Glomerular visceral epithelial cell (primary cell): ENCODE measurements at regions not wholly inside any gene's neighbourhood (a gene's known extent, or its start where the extent isn't known, plus 50 kb on each side); places are given as distances from the start of the nearest gene placed in this dataset.
"Not testable (repeated sequence)": the region's sequence is repeated elsewhere in the genome, so short reads cannot be mapped to it uniquely, and the experiment has no call there.

Experiments
- DNase-seq: peaks from one replicate; pipeline ENCODE4 v3.0.0-alpha.2; 2016; ENCODE audit errors: extremely low spot score

- DNase-seq: peak; percentile 13
These were observed 225.8 kb upstream of the GIMD1 start for GRCh38 chr4:106594291-106594952.

DNA sequence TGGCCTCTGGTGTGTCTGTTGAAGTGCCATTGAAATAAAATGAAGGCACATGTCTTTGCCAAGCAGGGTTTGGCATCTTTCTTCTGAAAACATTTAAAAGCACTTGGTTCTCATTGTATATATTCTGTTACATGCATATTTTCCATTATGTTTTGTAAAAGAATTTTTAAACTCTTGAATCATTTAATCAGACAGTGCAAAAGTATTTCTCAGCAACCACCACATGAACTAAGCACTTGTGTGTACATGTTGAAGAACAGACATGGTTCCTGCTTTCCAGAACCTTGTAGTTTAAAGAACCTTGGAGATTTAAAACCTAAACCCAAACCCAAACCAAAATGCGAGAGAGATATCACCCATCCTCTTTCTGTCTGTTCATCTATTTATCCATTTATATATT, 220.3 kb upstream of the GIMD1 start:
- no peak for DNase-seq

DNA sequence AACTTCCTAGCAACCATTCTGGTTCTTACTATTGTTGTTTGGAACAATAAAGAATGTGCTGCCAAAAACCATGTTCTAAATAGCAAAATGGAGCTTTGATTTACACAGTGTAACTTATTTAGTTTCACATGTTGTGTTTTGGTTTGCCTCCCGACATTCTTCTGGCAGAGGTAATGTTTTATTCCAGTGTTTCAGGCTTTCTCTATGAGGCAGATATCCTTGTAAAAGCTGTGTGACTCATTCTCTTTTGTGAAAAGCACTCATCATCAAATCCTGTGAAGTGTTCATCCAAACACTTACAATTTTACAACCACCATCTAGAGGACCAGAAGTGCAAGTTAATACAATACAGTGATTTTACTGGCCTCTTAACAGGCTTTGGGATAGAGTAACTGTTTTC, 219.0 kb upstream of the GIMD1 start:
- DNase-seq: peak; percentile 54

- DNase-seq: no peak
These were observed 217.4 kb upstream of the GIMD1 start for GRCh38 chr4:106585915-106586349.

GRCh38 chr4:106584337-106584989, 215.9 kb upstream of the GIMD1 start:
- peak; percentile 28 for DNase-seq

DNA sequence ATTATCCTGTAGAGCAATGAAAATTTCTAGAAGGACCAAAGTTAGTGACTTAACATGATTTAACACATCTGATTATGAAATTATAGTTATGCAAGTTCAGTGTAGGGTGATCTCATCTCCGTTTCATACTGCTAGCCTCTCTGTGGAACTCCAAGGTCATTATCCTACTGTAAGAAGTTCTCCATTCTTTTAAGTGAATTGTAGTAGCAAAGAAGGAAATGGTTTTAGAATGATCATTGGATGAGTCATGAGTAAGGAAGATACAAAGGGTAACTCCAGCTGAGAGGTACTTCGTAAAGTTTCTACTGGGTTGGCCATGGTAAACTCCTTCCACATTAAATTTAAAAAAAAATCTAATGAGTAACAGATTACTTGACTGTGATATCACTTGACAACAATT, 215.0 kb upstream of the GIMD1 start:
- DNase-seq: peak; percentile 87

DNA sequence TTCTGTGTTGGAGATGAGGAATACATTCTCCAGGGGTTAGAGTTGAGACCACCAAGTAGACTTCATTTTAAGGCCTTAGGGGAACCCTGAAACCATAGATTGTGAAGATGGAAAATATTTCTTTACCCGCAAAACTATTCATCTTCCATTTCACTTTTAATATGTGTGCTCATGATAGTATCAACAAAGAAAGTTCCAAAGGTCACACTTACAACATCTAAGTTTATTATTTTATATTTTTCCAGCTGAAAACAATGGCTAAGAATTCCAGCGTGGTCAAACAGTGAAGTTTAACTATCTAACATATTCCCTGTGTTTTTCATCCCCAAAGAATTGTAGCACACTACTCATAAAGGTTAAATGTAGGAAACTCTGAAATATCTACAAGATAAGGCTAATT, 214.5 kb upstream of the GIMD1 start:
- DNase-seq: no peak

- no peak for DNase-seq
These were observed 213.5 kb upstream of the GIMD1 start for GRCh38 chr4:106582103-106582502.

DNA sequence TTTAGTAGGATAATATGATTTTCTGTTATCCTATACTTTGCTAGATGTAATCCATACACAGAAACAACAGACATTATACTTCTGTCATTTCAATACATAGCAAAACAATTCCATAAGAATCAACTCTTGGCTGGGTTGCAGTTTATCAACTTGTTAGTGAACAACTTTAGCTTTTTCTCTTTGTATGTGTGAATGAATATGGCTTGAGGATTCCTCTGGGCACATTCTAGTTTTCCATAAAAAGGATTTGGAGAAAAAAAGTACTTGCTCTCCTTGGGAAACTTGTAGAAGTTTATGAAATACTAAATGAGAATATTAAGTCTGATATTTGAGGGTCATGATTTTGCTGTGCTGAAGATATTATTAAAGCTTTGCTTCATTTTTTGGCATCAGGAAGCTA, 210.7 kb upstream of the GIMD1 start:
- DNase-seq: no peak

DNA sequence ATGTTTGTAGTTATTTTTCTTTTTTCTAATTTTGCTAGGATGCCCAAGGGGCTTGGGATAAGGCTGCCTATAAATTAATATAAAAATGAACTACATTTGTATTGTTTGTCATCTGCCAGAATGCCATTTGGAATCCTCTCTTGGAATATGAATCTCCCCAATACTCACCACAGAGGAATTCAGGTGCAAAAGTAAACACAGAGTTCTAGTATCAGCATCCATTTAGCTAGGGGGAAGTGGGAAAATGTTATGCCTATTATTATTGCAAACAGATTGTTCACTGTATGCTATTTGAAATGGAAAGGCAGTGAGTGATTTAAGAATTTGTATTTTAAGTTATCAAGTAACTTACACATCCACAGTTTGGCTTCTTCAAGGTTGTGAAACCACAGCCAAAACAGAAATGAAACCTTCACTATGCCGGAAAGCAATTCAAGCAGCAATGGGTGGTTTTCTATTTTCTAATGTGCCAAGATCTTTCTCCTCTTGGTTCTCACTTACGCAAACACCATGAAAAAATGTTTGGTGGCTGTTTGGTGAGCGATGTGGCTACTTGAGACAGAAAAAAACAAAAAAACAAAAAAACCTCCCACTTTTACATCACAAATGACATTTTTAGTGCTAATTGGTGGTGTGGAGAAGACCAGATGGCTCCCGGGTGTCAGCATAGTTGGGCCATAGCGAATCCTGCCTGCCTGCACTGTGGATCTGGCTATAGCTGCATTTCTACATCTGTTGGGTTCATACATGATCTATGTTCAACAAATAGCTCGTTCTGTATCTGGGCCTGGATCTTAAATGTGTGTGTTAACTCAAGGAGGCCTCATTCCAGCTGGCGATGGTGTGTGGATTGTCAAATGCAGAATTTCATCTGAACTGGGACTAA, 200.8 kb upstream of the GIMD1 start:
- DNase-seq: no peak

DNA sequence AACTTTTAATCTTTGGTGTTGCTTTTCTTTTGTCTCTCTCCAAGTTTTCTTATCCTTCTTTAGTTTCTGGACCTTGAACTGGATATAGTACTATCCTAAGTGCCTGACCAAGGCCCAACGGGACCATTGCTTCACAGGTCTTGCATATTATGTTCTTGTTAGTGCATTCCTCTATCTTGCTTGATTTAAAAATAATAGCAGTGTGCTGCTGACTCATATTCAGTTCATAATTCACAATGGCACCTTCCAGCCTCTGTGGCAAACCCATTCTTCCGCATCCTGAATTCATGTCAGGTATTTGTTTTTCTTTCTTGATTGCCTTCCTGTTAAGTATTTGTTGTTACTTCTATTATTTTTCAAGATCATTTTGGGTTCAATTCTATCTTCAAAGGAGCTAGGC, 197.1 kb upstream of the GIMD1 start:
- DNase-seq: peak; percentile 35

DNA sequence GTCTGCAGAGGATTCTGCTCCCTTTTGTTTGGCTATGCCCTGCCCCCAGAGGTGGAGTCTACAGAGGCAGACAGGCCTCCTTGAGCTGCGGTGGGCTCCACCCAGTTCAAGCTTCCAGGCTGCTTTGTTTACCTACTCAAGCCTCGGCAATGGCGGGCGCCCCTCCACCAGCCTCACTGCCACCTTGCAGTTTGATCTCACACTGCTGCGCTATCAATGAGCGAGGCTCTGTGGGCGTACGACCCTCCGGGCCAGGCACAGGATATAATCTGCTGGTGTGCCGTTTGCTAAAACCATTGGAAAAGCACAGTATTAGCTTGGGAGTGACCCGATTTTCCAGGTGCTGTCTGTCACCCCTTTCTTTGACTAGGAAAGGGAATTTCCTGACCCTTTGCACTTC, 195.1 kb upstream of the GIMD1 start:
- not testable (repeated sequence) for DNase-seq

GRCh38 chr4:106551724-106552123, 183.1 kb upstream of the GIMD1 start:
- no peak for DNase-seq

GRCh38 chr4:106548446-106549044, 180.0 kb upstream of the GIMD1 start:
- no peak for DNase-seq

- DNase-seq: no peak
These were observed 177.8 kb upstream of the GIMD1 start for GRCh38 chr4:106546370-106546769.

- DNase-seq: not testable (repeated sequence)
These were observed 174.0 kb upstream of the GIMD1 start for GRCh38 chr4:106542609-106543008.

GRCh38 chr4:106541253-106541652, 172.7 kb upstream of the GIMD1 start:
- peak; percentile 13 for DNase-seq

GRCh38 chr4:106530821-106531220, 162.2 kb upstream of the GIMD1 start:
- no peak for DNase-seq

DNA sequence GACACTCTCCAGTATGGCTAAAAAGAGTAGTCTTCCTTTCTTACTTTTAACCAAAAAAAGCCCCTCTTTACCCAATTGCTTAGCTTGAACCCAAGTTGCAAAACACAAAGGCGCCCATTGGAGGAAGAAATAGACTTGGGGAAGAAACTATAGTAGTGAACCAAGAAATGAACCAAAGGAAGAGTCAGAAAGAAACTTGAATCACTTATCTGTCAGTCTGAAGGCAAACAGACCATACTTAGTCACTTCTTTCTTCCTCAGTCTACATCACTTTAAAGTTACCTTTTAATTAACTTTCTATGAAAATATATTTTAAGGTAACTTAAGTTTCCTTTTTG, 161.4 kb upstream of the GIMD1 start:
- no peak for DNase-seq

DNA sequence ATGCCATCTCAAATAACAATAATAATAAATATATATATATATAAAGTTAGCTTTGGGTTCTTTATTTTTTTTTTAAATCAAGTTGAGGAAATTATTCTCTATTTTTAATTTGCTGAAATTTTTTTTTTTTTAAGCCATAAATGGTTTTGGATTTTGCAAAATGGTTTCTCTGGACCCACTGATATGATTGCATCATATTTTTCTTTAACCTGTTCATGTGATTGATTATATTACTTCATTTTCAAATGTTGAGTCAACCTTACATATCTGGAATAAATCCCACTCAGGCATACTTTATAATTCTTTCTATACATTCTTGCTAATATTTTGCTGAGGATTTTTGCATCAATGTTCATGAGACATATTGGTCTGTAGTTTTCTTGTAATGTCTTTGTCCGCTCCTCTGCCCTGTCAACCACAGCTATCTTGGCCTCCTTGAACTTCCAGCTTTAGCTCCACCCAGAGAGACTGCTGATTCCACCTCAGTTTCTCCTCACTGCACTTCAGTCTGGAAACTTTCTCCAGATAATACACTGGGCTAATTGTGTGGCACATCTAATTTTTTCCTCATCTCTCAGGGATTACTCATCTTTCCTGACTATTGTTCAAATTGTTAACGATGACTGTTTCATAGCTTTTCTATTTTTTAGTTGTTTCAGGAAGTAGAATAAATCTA, 160.9 kb upstream of the GIMD1 start:
- no peak for DNase-seq

- DNase-seq: no peak
These were observed 158.7 kb upstream of the GIMD1 start for GRCh38 chr4:106527316-106527715.

DNA sequence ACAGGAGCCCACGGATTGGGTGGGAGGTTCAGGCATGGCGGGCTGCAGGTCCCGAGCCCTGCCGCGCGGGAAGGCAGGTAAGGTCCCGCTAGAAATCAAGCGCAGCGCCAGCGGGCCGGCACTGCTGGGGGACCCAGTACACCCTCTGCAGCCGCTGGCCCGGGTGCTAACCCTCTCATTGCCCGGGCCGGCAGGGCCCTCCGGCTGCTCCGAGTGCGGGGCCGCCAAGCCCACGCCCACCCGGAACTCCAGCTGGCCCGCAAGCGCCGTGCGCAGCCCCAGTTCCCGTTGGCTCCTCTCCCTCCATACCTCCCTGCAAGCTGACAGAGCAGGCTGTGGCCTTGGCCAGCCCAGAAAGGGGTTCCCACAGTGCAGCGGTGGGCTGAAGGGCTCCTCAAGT, 156.8 kb upstream of the GIMD1 start:
- not testable (repeated sequence) for DNase-seq
